Midbrain (tissue), 1 donor: ENCODE measurements at regions not wholly inside any gene's neighbourhood (a gene's known extent, or its start where the extent isn't known, plus 50 kb on each side); places are given as distances from the start of the nearest gene placed in this dataset.

Experiments used
- DNase-seq: peaks from one replicate; lab custom pipeline; 2025; lab: John Stamatoyannopoulos, UW

GRCh38 chr18:41753826-41754225, 201.2 kb upstream of the PIK3C3 start:
- DNase-seq: no peak

GRCh38 chr18:41752826-41753225, 202.2 kb upstream of the PIK3C3 start:
- no peak for DNase-seq

GRCh38 chr18:41751652-41752051, 203.4 kb upstream of the PIK3C3 start:
- DNase-seq: no peak

- no peak for DNase-seq
Measured at GRCh38 chr18:41751161-41751560, 203.9 kb upstream of the PIK3C3 start.

GRCh38 chr18:41747723-41748242, 207.3 kb upstream of the PIK3C3 start:
- no peak for DNase-seq

- DNase-seq: peak; percentile 62
Measured at GRCh38 chr18:41745166-41746049, 209.6 kb upstream of the PIK3C3 start.

- no peak for DNase-seq
Measured at GRCh38 chr18:41744421-41745030, 210.5 kb upstream of the PIK3C3 start.

- no peak for DNase-seq
Measured at GRCh38 chr18:41737218-41737617, 217.8 kb upstream of the PIK3C3 start.

GRCh38 chr18:41734917-41735316, 220.1 kb upstream of the PIK3C3 start:
- DNase-seq: no peak

- no peak for DNase-seq
Measured at GRCh38 chr18:41732356-41732755, 222.7 kb upstream of the PIK3C3 start.

- DNase-seq: no peak
Measured at GRCh38 chr18:41731884-41732283, 223.2 kb upstream of the PIK3C3 start.

- no peak for DNase-seq
Measured at GRCh38 chr18:41724195-41724594, 230.8 kb upstream of the PIK3C3 start.

GRCh38 chr18:41721103-41721790, 233.8 kb upstream of the PIK3C3 start:
- DNase-seq: no peak

GRCh38 chr18:41720226-41720625, 234.8 kb upstream of the PIK3C3 start:
- DNase-seq: no peak

- DNase-seq: no peak
Measured at GRCh38 chr18:41719808-41720207, 235.2 kb upstream of the PIK3C3 start.

- no peak for DNase-seq
Measured at GRCh38 chr18:41714872-41715271, 240.2 kb upstream of the PIK3C3 start.

GRCh38 chr18:41713969-41714825, 240.8 kb upstream of the PIK3C3 start:
- no peak for DNase-seq

GRCh38 chr18:41706301-41706700, 248.7 kb upstream of the PIK3C3 start:
- no peak for DNase-seq

GRCh38 chr18:41703744-41704530, 251.1 kb upstream of the PIK3C3 start:
- DNase-seq: no peak

- no peak for DNase-seq
Measured at GRCh38 chr18:41700416-41700815, 254.6 kb upstream of the PIK3C3 start.

GRCh38 chr18:41695441-41695840, 259.6 kb upstream of the PIK3C3 start:
- no peak for DNase-seq
